Activated CD8-positive, alpha-beta memory T cell treated with anti-CD3 and anti-CD28 coated beads for 4 hours (primary cell): ENCODE measurements at regions not wholly inside any gene's neighbourhood (a gene's known extent, or its start where the extent isn't known, plus 50 kb on each side); places are given as distances from the start of the nearest gene placed in this dataset.
"Not testable (repeated sequence)": the region's sequence is repeated elsewhere in the genome, so short reads cannot be mapped to it uniquely, and the experiment has no call there.

Experiments
- DNase-seq, 2 donors: peaks; one replicate each; pipeline ENCODE4 v3.0.0-alpha.2; 2020; ENCODE audit warnings: low read depth in 2 of 2

DNA sequence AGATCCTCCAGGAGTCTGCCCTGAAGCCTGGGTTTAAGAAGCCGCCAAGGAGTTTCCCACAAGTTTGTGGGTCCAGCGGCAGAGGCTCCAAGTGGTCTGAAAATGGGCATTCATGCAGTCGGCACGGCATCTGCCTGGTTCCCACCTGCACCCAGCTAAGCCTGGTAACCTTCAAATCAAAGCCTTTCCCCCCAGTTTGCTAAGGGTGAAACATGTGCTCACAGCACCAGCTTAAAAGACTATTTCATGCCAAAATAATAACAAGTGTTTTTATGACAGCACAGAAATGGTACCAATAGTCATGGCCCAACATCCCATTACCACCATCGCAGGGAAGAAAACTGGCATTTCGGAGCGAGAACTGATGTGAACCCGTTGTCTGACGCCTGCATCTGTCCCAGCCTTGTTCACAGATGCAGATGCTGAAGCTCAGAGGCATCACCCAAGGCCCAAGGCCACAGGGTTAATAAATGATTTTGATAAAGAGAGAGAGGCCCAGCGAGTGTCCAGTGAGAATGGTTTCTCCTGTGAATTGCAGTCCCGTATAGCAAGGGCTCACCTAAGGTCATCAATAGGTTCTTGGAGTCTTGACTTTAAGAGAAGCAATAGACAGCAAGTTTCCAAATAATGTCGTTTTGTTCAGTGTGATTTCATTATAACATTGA lies 188.0 kb upstream of the TPM1 start:
- no peak for DNase-seq

DNA sequence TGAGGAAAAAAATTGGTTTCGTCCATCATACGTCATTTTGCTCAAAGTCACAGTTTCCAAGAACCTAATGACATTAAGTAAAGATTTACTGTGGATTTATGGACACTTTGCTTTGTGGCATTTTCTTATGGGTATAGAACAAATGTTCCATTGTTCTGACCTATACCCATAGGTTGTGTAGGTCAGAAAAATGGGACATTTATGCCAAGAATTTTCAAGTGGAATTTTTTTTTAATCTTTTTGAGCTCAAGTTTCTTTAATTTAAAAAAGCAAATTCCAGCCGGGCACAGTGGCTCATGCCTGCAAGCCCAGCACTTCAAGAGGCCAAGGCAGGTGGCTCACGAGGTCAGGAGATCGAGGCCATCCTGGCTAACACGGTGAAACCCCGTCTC lies 187.5 kb upstream of the TPM1 start:
- DNase-seq, result no peak

- no peak for DNase-seq
These were observed 185.9 kb upstream of the TPM1 start for GRCh38 chr15:62856466-62857246.

GRCh38 chr15:62857411-62857853 lies 185.1 kb upstream of the TPM1 start:
- DNase-seq, result no peak

- no peak for DNase-seq
These were observed 184.2 kb upstream of the TPM1 start for GRCh38 chr15:62858343-62858742.

DNA sequence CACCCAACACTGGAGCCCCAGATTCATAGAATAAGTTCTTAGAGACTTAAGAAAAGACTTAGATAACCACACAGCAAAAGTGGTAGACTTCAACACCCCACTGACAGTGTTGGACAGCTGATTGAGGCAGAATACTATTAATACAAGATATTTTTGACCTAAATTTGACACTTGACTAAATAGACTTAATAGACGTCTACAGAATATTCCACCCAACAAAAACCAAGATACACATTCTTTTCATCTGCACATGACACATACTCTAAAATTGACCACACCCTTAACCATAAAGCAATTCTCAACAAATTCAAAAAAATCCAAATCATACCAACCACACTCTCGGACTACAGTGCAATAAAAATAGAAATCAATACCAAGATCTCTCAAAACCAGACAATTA lies 179.8 kb upstream of the TPM1 start:
- DNase-seq, result no peak

- DNase-seq, result no peak
These were observed 176.2 kb upstream of the TPM1 start for GRCh38 chr15:62866366-62866765.

DNA sequence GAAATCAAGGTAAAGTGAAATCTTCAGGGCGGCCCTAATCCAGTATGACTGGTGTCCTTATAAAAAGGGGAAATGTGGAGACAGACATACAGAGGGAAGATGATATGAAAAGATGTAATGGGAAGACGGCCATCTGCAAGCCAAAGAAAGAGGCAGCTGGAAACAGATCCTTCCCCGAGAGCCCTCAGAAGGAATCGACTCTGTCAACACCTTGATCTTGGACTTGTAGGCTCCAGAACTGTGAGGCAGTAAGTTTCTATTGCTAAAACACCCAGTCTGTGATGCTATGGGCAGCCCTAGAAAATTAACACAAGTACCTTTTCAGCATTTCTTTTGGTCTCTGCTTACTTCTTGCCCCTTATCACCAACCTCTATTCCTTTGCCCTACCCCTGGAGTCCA lies 174.7 kb upstream of the TPM1 start:
- no peak for DNase-seq

- DNase-seq, result no peak
These were observed 174.0 kb upstream of the TPM1 start for GRCh38 chr15:62868507-62868906.

- DNase-seq, result no peak
These were observed 173.4 kb upstream of the TPM1 start for GRCh38 chr15:62869116-62869515.

- DNase-seq, result no peak
These were observed 172.3 kb upstream of the TPM1 start for GRCh38 chr15:62870216-62870615.

- DNase-seq, result not testable (repeated sequence)
These were observed 171.8 kb upstream of the TPM1 start for GRCh38 chr15:62870701-62871100.

- DNase-seq, result no peak
These were observed 169.3 kb upstream of the TPM1 start for GRCh38 chr15:62873203-62873602.

- no peak for DNase-seq
These were observed 168.5 kb upstream of the TPM1 start for GRCh38 chr15:62874064-62874463.

DNA sequence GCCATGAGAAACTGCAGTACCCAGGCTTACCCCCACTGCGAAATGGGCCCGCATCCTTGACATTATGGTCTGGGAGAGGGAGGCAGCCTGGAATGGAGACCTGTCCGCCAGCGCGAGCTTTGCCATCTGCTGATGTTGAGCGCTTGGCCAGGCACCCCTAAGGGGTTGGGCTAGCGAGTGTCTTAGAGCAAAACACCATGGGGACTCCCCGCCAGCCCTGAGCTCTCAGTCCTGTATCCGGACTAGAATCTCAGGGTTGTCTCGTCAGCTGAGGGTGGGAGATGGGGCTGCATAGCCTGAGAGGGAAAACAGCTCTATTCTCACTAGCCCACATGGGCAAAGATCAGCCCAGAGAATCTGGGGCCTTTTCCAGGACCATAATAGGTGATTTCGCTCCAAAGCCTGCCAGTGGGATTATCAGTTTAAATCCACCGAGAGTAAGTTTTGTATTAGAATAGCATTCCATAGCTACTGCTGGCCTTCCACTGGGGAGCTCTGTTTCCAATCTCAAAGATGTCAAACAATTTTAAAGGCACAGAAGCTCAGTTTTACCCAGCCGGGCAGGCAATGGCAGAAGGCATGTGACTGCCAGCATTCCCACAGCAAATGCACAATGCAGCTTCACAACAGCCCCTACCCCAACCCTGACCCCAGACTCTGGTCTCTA lies 167.5 kb upstream of the TPM1 start:
- no peak for DNase-seq

DNA sequence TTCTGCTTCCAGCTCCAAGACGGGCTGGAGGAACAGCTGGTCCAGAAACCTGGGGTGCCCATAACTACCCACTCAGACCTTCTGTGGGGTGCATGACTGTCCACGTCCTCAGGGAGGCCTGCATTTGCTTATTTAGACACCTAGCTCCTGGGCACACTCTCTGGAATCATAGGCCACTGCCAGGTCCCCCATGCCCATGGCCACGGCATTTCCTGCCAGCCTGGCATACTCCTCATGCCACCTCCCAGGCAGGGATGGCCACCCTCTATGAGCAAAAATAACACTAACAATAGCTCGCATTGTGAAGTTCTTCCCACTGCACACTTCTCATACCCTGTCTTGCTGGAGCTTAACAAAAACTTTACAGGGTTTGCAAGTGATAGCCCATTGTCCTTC lies 166.9 kb upstream of the TPM1 start:
- DNase-seq, result no peak

GRCh38 chr15:62877276-62877857 lies 165.2 kb upstream of the TPM1 start:
- no peak for DNase-seq

GRCh38 chr15:62878070-62878469 lies 164.5 kb upstream of the TPM1 start:
- DNase-seq, result no peak

DNA sequence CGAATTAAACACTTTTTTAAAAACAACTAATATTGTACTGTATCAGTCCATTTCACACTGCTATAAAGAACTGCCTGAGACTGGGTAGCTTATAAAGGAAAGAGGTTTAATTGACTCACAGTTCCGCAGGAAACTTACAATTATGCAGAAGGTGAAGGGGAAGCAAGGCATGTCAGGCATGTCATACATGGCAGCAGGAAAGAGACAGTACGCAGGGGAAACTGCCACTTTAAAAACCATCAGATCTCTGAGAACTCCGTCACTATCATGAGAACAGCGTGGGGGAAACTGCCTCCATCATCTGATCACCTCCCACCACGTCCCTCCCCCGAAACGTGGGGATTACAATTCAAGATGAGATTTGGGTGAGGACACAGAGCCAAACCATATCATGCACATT lies 162.8 kb upstream of the TPM1 start:
- no peak for DNase-seq

GRCh38 chr15:62880278-62880677 lies 162.3 kb upstream of the TPM1 start:
- no peak for DNase-seq

DNA sequence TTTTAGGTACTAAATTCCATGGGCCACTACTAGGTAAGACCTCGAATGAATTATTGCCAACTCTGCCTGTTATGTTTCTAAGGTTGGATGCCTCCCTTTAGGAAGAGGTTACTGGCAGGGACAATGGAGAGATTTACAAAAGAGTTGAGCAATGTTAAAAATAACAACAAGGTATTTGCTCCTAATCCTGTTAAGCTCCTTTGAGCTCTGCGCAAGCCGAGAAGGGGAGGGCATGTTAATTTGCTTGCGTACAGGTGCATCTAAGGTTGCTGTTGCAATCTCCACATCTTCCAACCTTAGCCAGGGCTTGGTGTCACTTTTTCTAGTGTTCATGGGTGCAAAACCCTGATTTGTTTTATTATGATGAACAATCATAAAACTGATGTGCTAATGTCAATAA lies 161.5 kb upstream of the TPM1 start:
- DNase-seq, result no peak

DNA sequence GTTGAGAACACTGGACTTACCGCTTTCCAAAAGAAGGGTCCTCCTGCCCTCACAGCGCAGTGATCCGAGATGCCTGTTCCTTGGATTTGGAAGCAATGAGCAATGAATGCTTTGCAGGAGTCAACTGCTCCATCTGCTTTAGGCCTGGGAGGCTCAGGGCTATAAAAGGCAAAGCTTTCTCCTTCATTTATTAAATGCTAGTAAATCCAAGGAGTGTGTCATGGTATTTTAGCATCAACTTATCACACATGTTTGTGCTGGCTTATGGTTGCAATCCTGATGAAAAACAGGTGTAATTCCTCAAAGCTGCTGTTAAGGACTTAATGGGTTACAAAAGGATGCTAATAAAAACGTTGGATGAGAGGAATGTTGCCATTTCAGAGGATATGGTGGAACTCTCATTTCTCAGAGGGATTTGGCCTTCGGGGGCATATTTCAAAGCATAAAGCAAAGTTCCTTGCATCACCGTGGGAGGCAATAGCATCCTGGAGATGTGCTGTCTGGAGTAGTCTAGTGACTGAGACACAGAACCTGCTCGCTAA lies 158.5 kb upstream of the TPM1 start:
- no peak for DNase-seq
